B cell (primary cell): ENCODE measurements at regions not wholly inside any gene's neighbourhood (a gene's known extent, or its start where the extent isn't known, plus 50 kb on each side); places are given as distances from the start of the nearest gene placed in this dataset.

ENCODE experiments used
- ATAC-seq: fragments of 200-7000 bp; cut with Tn5 transposase; one replicate; pipeline ENCODE4 v1.10.0; 2021; ENCODE audit warnings: low read depth, mild to moderate bottlenecking, moderate number of reproducible peaks, moderate library complexity
- CTCF ChIA-PET: fragments of 350-600 bp; sonication (Branson Sonifier 250); formaldehyde crosslinking; loops from one replicate; lab custom pipeline; 2021; ENCODE audit warnings: antibody characterized with exemption, inconsistent platforms; lab: Charles Lee
- POLR2A ChIA-PET: fragments of 350-600 bp; sonication (Branson Sonifier 250); formaldehyde crosslinking; loops from one replicate; lab custom pipeline; 2021; ENCODE audit warnings: antibody characterized with exemption; lab: Charles Lee
- DNase-seq: peaks from one replicate; pipeline ENCODE4 v3.0.0; 2013
- H2AFZ ChIP-seq: 2 replicates; pipeline ENCODE4 v1.6.1; 2012; ENCODE audit warnings: mild to moderate bottlenecking, low read depth, low read length; ENCODE audit not compliant: insufficient read depth, poor library complexity, severe bottlenecking
- H3K27ac ChIP-seq, 2 donors: 1 replicate in 1 of 2; 2 replicates in 1 of 2; pipeline ENCODE4 v1.5.1; 2012 to 2013; ENCODE audit warnings: low read length in 2 of 2, mild to moderate bottlenecking in 2 of 2, moderate library complexity in 1 of 2
- H3K27me3 ChIP-seq, 4 experiments: fragments of 200-600 bp in 1 of 4; sonication (generic) in 1 of 4; replicated peaks in 1 of 4; 1 replicate in 2 of 4; 2 replicates in 2 of 4; pipeline versions ENCODE4 v1.6.1 to v1.7.0; 2013 to 2016; ENCODE audit warnings: low read length in 3 of 4, mild to moderate bottlenecking in 2 of 4, mixed read lengths in 1 of 4, moderate library complexity in 1 of 4; ENCODE audit not compliant: insufficient read depth in 4 of 4, control insufficient read depth in 3 of 4; ENCODE audit errors: control extremely low read depth in 1 of 4
- H3K36me3 ChIP-seq, 2 experiments: replicated peaks in 1 of 2; 1 replicate in 1 of 2; 2 replicates in 1 of 2; pipeline versions ENCODE4 v1.6.1 to v1.7.1; 2013; ENCODE audit warnings: low read length in 1 of 2; ENCODE audit not compliant: insufficient read depth in 2 of 2, control insufficient read depth in 1 of 2; ENCODE audit errors: control extremely low read depth in 1 of 2, extremely low read depth in 1 of 2
- H3K4me1 ChIP-seq, 2 donors: fragments of 200-600 bp in 1 of 2; sonication (generic) in 1 of 2; 1 replicate in 1 of 2; 2 replicates in 1 of 2; pipeline versions ENCODE4 v1.5.1 to v1.6.1; 2013 to 2017; ENCODE audit warnings: low read length in 2 of 2; ENCODE audit not compliant: control insufficient read depth in 2 of 2, insufficient read depth in 2 of 2
- H3K4me2 ChIP-seq: replicated peaks from 2 replicates; pipeline ENCODE3; 2012; ENCODE audit warnings: mild to moderate bottlenecking, low read depth, low read length; ENCODE audit not compliant: poor library complexity, severe bottlenecking
- H3K4me3 ChIP-seq, 5 experiments: fragments of 200-600 bp in 1 of 5; sonication (generic) in 1 of 5; 1 replicate in 3 of 5; 2 replicates in 2 of 5; pipeline versions ENCODE4 v1.5.1 to v1.7.0; 2011 to 2016; ENCODE audit warnings: low read length in 4 of 5, mild to moderate bottlenecking in 4 of 5, low read depth in 2 of 5, control low read depth in 1 of 5, moderate library complexity in 1 of 5; ENCODE audit not compliant: insufficient read depth in 1 of 5; ENCODE audit errors: control extremely low read depth in 1 of 5, extremely low read depth in 1 of 5
- H3K79me2 ChIP-seq: fragments of 200-600 bp; sonication (generic); one replicate; pipeline ENCODE4 v1.6.0; 2016; ENCODE audit warnings: low read length; ENCODE audit not compliant: control insufficient read depth, insufficient read depth
- H3K9ac ChIP-seq: fragments of 200-600 bp; sonication (generic); 2 replicates; pipeline ENCODE4 v1.6.1; 2017; ENCODE audit warnings: mild to moderate bottlenecking, low read length, moderate library complexity
- H3K9me3 ChIP-seq, 3 donors: one replicate each; pipeline versions ENCODE4 v1.6.1 to v1.7.1; 2013; ENCODE audit warnings: low read length in 2 of 3; ENCODE audit not compliant: control insufficient read depth in 2 of 3, insufficient read depth in 1 of 3; ENCODE audit errors: control extremely low read depth in 1 of 3
- H4K20me1 ChIP-seq: 2 replicates; pipeline ENCODE4 v1.6.0; 2012; ENCODE audit warnings: mild to moderate bottlenecking, low read length; ENCODE audit not compliant: insufficient read depth, control insufficient read depth, poor library complexity, severe bottlenecking
- H3K27ac Mint-ChIP-seq: one replicate; pipeline ENCODE4 v1.8.0; 2021; ENCODE audit warnings: mixed read lengths
- H3K27me3 Mint-ChIP-seq: one replicate; pipeline ENCODE4 v1.8.0; 2021; ENCODE audit warnings: mixed read lengths
- H3K4me1 Mint-ChIP-seq: one replicate; pipeline ENCODE4 v1.8.0; 2021; ENCODE audit warnings: mixed read lengths
- H3K4me3 Mint-ChIP-seq: one replicate; pipeline ENCODE4 v1.8.0; 2021; ENCODE audit warnings: mixed read lengths
- H3K9me3 Mint-ChIP-seq: one replicate; pipeline ENCODE4 v1.8.0; 2022; ENCODE audit warnings: mixed read lengths; ENCODE audit not compliant: insufficient read depth
- EZH2 ChIP-seq: IDR thresholded peaks from 2 replicates; pipeline ENCODE4 v1.6.1; 2012; ENCODE audit warnings: borderline replicate concordance, low read depth, mild to moderate bottlenecking, moderate library complexity, low read length; ENCODE audit not compliant: insufficient read depth, poor library complexity, severe bottlenecking
- WGBS: methylation state at CpG from one replicate; pipeline ENCODE4 v1.1.5; 2013; ENCODE audit warnings: missing lambda C conversion rate; ENCODE audit not compliant: insufficient coverage; 5-methylcytosine and 5-hydroxymethylcytosine counted together
- intact Hi-C: fragments of 100-400 bp; cut with micrococcal nuclease; formaldehyde crosslinking; loops from one replicate; pipeline ENCODE4 v1.10.0; 2022
- TF ChIP-seq, protein P1 (sequence below): fragments of 200-600 bp; IDR thresholded peaks from one replicate; pipeline ENCODE4 v1.8.0; 2022; ENCODE audit warnings: antibody characterized with exemption, mild to moderate bottlenecking

DNA sequence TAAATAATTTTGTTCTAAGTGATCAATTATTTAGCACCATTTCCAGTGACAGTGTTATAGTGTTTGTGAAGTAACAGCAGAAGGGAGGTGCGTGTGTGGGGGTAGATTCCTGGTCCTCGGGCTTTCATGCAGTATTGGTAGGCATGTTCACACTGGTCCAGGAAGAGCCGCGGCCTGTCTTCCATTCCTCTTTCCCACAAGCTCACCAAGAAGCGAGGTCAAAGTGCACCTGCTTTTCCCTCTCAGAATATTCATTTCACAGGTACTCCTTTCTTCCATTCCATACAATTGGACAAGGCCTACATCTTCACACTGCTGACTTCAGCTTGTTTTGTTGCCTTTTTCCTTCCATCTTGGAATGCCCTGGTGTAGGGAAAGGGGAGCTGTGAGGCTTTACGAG is 151.8 kb upstream of the CELF2 start:
- ATAC-seq, result no peak
- no peak overlapping the region for H3K4me3 Mint-ChIP-seq
- no peak for DNase-seq
- peaks cover 0 to 3% (median 0%) of the 10 kb centered on the region in 3 donors for H3K9me3 ChIP-seq
- TF ChIP-seq EZH2, result no peak
- TF ChIP-seq, protein P1, sequence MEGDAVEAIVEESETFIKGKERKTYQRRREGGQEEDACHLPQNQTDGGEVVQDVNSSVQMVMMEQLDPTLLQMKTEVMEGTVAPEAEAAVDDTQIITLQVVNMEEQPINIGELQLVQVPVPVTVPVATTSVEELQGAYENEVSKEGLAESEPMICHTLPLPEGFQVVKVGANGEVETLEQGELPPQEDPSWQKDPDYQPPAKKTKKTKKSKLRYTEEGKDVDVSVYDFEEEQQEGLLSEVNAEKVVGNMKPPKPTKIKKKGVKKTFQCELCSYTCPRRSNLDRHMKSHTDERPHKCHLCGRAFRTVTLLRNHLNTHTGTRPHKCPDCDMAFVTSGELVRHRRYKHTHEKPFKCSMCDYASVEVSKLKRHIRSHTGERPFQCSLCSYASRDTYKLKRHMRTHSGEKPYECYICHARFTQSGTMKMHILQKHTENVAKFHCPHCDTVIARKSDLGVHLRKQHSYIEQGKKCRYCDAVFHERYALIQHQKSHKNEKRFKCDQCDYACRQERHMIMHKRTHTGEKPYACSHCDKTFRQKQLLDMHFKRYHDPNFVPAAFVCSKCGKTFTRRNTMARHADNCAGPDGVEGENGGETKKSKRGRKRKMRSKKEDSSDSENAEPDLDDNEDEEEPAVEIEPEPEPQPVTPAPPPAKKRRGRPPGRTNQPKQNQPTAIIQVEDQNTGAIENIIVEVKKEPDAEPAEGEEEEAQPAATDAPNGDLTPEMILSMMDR, result no peak
- H3K4me3 ChIP-seq, result no peak overlapping the region
- no peaks in the 10 kb centered on the region for H3K79me2 ChIP-seq
- peaks cover 5% of the 10 kb centered on the region for H3K4me1 Mint-ChIP-seq
- no peak overlapping the region for H3K4me2 ChIP-seq
- H3K27ac ChIP-seq, result no peak overlapping the region
- H3K27me3 Mint-ChIP-seq, result no peaks in the 10 kb centered on the region
- CTCF ChIA-PET, result no interaction called here
- H2AFZ ChIP-seq, result no peak overlapping the region
- H3K9ac ChIP-seq, result no peak overlapping the region
- POLR2A ChIA-PET, result no interaction called here
- no peak overlapping the region for H3K27ac Mint-ChIP-seq
- H4K20me1 ChIP-seq, result no peaks in the 10 kb centered on the region
- WGBS, result 97% methylated on average over 3 of the region's 6 CpGs
- H3K4me1 ChIP-seq, result no peaks in the 10 kb centered on the region
- intact Hi-C loops, result no loop called here
- no peaks in the 10 kb centered on the region for H3K36me3 ChIP-seq
- no peaks in the 10 kb centered on the region for H3K9me3 Mint-ChIP-seq
- peaks cover 0 to 2% (median 0%) of the 10 kb centered on the region in 4 experiments for H3K27me3 ChIP-seq

DNA sequence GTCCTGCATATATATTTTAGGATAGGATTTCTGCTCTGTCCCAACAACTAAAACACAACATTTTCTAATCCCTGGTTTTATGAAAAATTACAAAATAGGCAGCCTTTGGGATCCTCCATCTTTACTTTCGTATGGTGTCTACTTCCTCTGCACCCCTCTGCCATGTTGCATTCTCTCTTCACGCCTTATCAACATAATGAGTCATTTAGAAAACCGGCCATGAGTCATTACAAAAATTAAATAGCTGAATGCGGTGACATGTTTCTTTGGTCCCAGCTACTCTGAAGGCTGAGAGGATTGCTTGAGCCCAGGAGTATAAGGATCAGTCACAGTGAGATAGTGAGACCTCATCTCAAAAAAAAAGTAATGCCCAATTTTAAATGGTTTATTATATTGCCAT is 148.1 kb upstream of the CELF2 start:
- Mint-ChIP-seq H3K4me3 (no peak overlapping the region), H3K4me1 (peaks cover 8% of the 10 kb centered on the region), H3K9me3 (no peaks in the 10 kb centered on the region), H3K27ac (no peak overlapping the region), H3K27me3 (peaks cover 17% of the 10 kb centered on the region)
- DNase-seq (no peak), ATAC-seq (no peak)
- ChIA-PET CTCF (interaction anchor here (0.7 kb wide), 1 partner anchor 47 kb away, joined by 3 read pairs; no protein-coding TSS in a partner anchor), POLR2A (no interaction called here)
- peaks cover 0 to 11% (median 2%) of the 10 kb centered on the region in 4 experiments for H3K27me3 ChIP-seq
- H3K36me3 ChIP-seq, result no peaks in the 10 kb centered on the region
- no peaks in the 10 kb centered on the region for H4K20me1 ChIP-seq
- H3K4me1 ChIP-seq, result no peaks in the 10 kb centered on the region
- H3K9ac ChIP-seq, result no peak overlapping the region
- TF ChIP-seq EZH2, result no peak
- TF ChIP-seq, protein P1, result no peak
- 50% methylated on average over 1 of the region's 4 CpGs for WGBS
- no peak overlapping the region for H3K27ac ChIP-seq
- no peak overlapping the region for H3K4me3 ChIP-seq
- intact Hi-C loops, result no loop called here
- no peak overlapping the region for H3K4me2 ChIP-seq
- H3K79me2 ChIP-seq, result no peaks in the 10 kb centered on the region
- H3K9me3 ChIP-seq, result no peaks in the 10 kb centered on the region
- H2AFZ ChIP-seq, result no peak overlapping the region
